ENCODE measurements at regions not wholly inside any gene's neighbourhood (a gene's known extent, or its start where the extent isn't known, plus 50 kb on each side); places are given as distances from the start of the nearest gene placed in this dataset.

GRCh38 chr2:13682540-13683272, 949.8 kb upstream of the LRATD1 start:
- TF ChIP-seq CTCF (IDR thresholded peaks at IDR 0.05; ENCODE audit: extremely low read depth in 1 of 2, insufficient read depth in 1 of 2, low read depth in 1 of 2, low read length in 2 of 2) (no peak), POLR2AphosphoS5 (IDR thresholded peaks at IDR 0.05; ENCODE audit: insufficient read depth, low read depth, low read length) (no peak), EZH2 (IDR thresholded peaks at IDR 0.05; ENCODE audit: borderline replicate concordance, low read depth, low read length, severe bottlenecking) (no peak)

All from endothelial cell of umbilical vein (primary cell).